IPS-NIHi7 (cell line): ENCODE measurements at regions not wholly inside any gene's neighbourhood (a gene's known extent, or its start where the extent isn't known, plus 50 kb on each side); places are given as distances from the start of the nearest gene placed in this dataset.
"Not testable (repeated sequence)": the region's sequence is repeated elsewhere in the genome, so short reads cannot be mapped to it uniquely, and the experiment has no call there.

Experiments used
- DNase-seq: peaks from one replicate; pipeline ENCODE4 v3.0.0; 2012; ENCODE audit warnings: mixed read lengths; ENCODE audit errors: extremely low spot score

- not testable (repeated sequence) for DNase-seq
Measured at GRCh38 chr16:88227722-88228482, 154.9 kb upstream of the ZNF469 start.

- DNase-seq = not testable (repeated sequence)
Measured at GRCh38 chr16:88228751-88229150, 154.0 kb upstream of the ZNF469 start.

- not testable (repeated sequence) for DNase-seq
Measured at GRCh38 chr16:88229710-88230109, 153.0 kb upstream of the ZNF469 start.

- DNase-seq = not testable (repeated sequence)
Measured at GRCh38 chr16:88230276-88230966, 152.3 kb upstream of the ZNF469 start.

GRCh38 chr16:88230967-88231615 is 151.7 kb upstream of the ZNF469 start:
- not testable (repeated sequence) for DNase-seq

GRCh38 chr16:88231839-88232238 is 150.9 kb upstream of the ZNF469 start:
- not testable (repeated sequence) for DNase-seq

GRCh38 chr16:88232401-88233258 is 150.1 kb upstream of the ZNF469 start:
- not testable (repeated sequence) for DNase-seq

GRCh38 chr16:88233621-88234420 is 148.9 kb upstream of the ZNF469 start:
- not testable (repeated sequence) for DNase-seq

- not testable (repeated sequence) for DNase-seq
Measured at GRCh38 chr16:88234421-88235271, 148.1 kb upstream of the ZNF469 start.

- not testable (repeated sequence) for DNase-seq
Measured at GRCh38 chr16:88235691-88236090, 147.1 kb upstream of the ZNF469 start.

- DNase-seq = not testable (repeated sequence)
Measured at GRCh38 chr16:88236229-88236628, 146.5 kb upstream of the ZNF469 start.

GRCh38 chr16:88237314-88237713 is 145.4 kb upstream of the ZNF469 start:
- DNase-seq = not testable (repeated sequence)

GRCh38 chr16:88237761-88238415 is 144.9 kb upstream of the ZNF469 start:
- DNase-seq = not testable (repeated sequence)

- DNase-seq = not testable (repeated sequence)
Measured at GRCh38 chr16:88238732-88239274, 144.0 kb upstream of the ZNF469 start.

- DNase-seq = not testable (repeated sequence)
Measured at GRCh38 chr16:88240118-88240517, 142.6 kb upstream of the ZNF469 start.

GRCh38 chr16:88240776-88241175 is 142.0 kb upstream of the ZNF469 start:
- not testable (repeated sequence) for DNase-seq

- DNase-seq = peak; percentile 26
Measured at GRCh38 chr16:88241404-88242311, 141.1 kb upstream of the ZNF469 start.
